Transverse colon (tissue), 4 donors: ENCODE measurements at regions not wholly inside any gene's neighbourhood (a gene's known extent, or its start where the extent isn't known, plus 50 kb on each side); places are given as distances from the start of the nearest gene placed in this dataset.
"Not testable (repeated sequence)": the region's sequence is repeated elsewhere in the genome, so short reads cannot be mapped to it uniquely, and the experiment has no call there.

Experiments
- DNase-seq: peaks from one replicate; pipeline ENCODE4 v3.0.0-alpha.2; 2019
- H3K27ac ChIP-seq, 4 donors: fragments of 200-600 bp; sonication (generic); 2 replicates each; pipeline ENCODE4 v1.5.1; 2016 to 2018; ENCODE audit warnings: inconsistent platforms in 4 of 4
- H3K27me3 ChIP-seq: fragments of 200-600 bp; sonication (generic); 2 replicates; pipeline ENCODE4 v1.5.1; 2017; ENCODE audit warnings: inconsistent platforms
- H3K36me3 ChIP-seq, 4 donors: fragments of 200-600 bp; sonication (generic); 2 replicates each; pipeline ENCODE4 v1.5.1; 2017 to 2019; ENCODE audit warnings: inconsistent platforms in 4 of 4
- H3K4me1 ChIP-seq, 4 donors: fragments of 200-600 bp; sonication (generic); 2 replicates each; pipeline ENCODE4 v1.5.1; 2017 to 2020; ENCODE audit warnings: inconsistent platforms in 4 of 4
- H3K4me3 ChIP-seq, 4 donors: fragments of 200-600 bp; sonication (generic); 1 replicate in 1 of 4; 2 replicates in 3 of 4; pipeline versions ENCODE4 v1.5.1 to v1.6.1; 2017 to 2019; ENCODE audit warnings: inconsistent platforms in 4 of 4
- H3K9me3 ChIP-seq, 2 donors: fragments of 200-600 bp; sonication (generic); 2 replicates each; pipeline ENCODE4 v1.5.1; 2017 to 2019; ENCODE audit warnings: inconsistent platforms in 2 of 2
- CTCF ChIP-seq, 5 experiments: fragments of 200-600 bp in 3 of 5; fragments of 450-650 bp in 2 of 5; sonication (generic) in 3 of 5; IDR thresholded peaks; 1 replicate in 2 of 5; 2 replicates in 3 of 5; pipeline ENCODE4 v1.5.1; 2016 to 2017; ENCODE audit warnings: antibody characterized with exemption in 5 of 5, inconsistent platforms in 3 of 5, mild to moderate bottlenecking in 2 of 5, moderate library complexity in 1 of 5
- EP300 ChIP-seq: sonication (generic); formaldehyde crosslinking; IDR thresholded peaks from one replicate; pipeline ENCODE4 v1.6.1; 2017; ENCODE audit warnings: antibody characterized with exemption, low read depth
- POLR2A ChIP-seq: fragments of 450-650 bp; IDR thresholded peaks from one replicate; pipeline ENCODE4 v1.6.1; 2016; ENCODE audit warnings: antibody characterized with exemption, mild to moderate bottlenecking, moderate library complexity
- POLR2AphosphoS5 ChIP-seq, 3 donors: sonication (generic); formaldehyde crosslinking; IDR thresholded peaks; one replicate each; pipeline ENCODE4 v1.6.1; 2016; ENCODE audit warnings: antibody characterized with exemption in 3 of 3
- WGBS, 2 donors: methylation state at CpG; one replicate each; pipeline ENCODE4 v1.1.5; 2018; ENCODE audit warnings: low coverage in 1 of 2; 5-methylcytosine and 5-hydroxymethylcytosine counted together
- in situ Hi-C, 4 donors: fragments of 200-750 bp; cut with MboI; loops; one replicate each; pipeline versions ENCODE4 v1.15.0 to v1.15.1; 2017; ENCODE audit warnings: low sequenced_read_pairs in 3 of 4, low pct_ligation_motif_present in 1 of 4, low pct_unique_long_range_greater_than_20kb in 1 of 4
- intact Hi-C: fragments of 100-400 bp; cut with DNase I; formaldehyde crosslinking; loops from one replicate; pipeline ENCODE4 v1.15.1; 2023; ENCODE audit warnings: low total_unique reads

- in situ Hi-C loops, result no loop called here
- no peaks in the 10 kb centered on the region for H3K36me3 ChIP-seq
Observed at GRCh38 chr21:43286196-43286595, 117.4 kb downstream of the CRYAA start.

GRCh38 chr21:43284700-43285099 is 115.9 kb downstream of the CRYAA start:
- no peak overlapping the region for H3K4me3 ChIP-seq
- H3K9me3 ChIP-seq, result peaks cover 0 to 4% of the 10 kb centered on the region in 2 donors
- in situ Hi-C loops (no loop called here), intact Hi-C loops (no loop called here)
- H3K27me3 ChIP-seq, result no peaks in the 10 kb centered on the region
- no peaks in the 10 kb centered on the region for H3K4me1 ChIP-seq
- TF ChIP-seq POLR2A, result no peak
- no peak for TF ChIP-seq CTCF (IDR thresholded peaks at IDR 0.05)
- TF ChIP-seq EP300, result no peak
- no peak for DNase-seq
- WGBS, 2 donors, result 93 to 94% methylated on average over 2 to 3 of the region's 3 CpGs
- no peaks in the 10 kb centered on the region for H3K36me3 ChIP-seq
- H3K27ac ChIP-seq, result no peak overlapping the region

More at GRCh38 chr21:43286196-43286595, 117.4 kb downstream of the CRYAA start:
- no peak for DNase-seq
- WGBS, 2 donors, result 89 to 100% methylated on average over 1 to 5 of the region's 5 CpGs
- no peak overlapping the region for H3K27ac ChIP-seq
- H3K4me3 ChIP-seq, result no peak overlapping the region
- H3K9me3 ChIP-seq, result peaks cover 0 to 4% of the 10 kb centered on the region in 2 donors
- H3K4me1 ChIP-seq, result no peaks in the 10 kb centered on the region
- no peaks in the 10 kb centered on the region for H3K27me3 ChIP-seq
- intact Hi-C loops, result no loop called here
- TF ChIP-seq POLR2AphosphoS5 (IDR thresholded peaks at IDR 0.05) (no peak), EP300 (no peak), CTCF (IDR thresholded peaks at IDR 0.05) (no peak), POLR2A (no peak)

GRCh38 chr21:43284238-43284637 is 115.4 kb downstream of the CRYAA start:
- H3K27ac ChIP-seq, result no peak overlapping the region
- H3K9me3 ChIP-seq, result peaks cover 0 to under 1% of the 10 kb centered on the region in 2 donors
- WGBS, 2 donors, result 88 to 100% methylated on average over 1 of the region's 1 CpG
- no peak overlapping the region for H3K4me3 ChIP-seq
- no peaks in the 10 kb centered on the region for H3K27me3 ChIP-seq
- TF ChIP-seq POLR2AphosphoS5 (IDR thresholded peaks at IDR 0.05), result no peak
- no peak for TF ChIP-seq POLR2A
- TF ChIP-seq CTCF (IDR thresholded peaks at IDR 0.05), result no peak
- no peak for TF ChIP-seq EP300
- in situ Hi-C loops, result no loop called here
- no peaks in the 10 kb centered on the region for H3K36me3 ChIP-seq
- no peak for DNase-seq
- H3K4me1 ChIP-seq, result no peaks in the 10 kb centered on the region
- intact Hi-C loops, result no loop called here

GRCh38 chr21:43283925-43284221 is 115.1 kb downstream of the CRYAA start:
- WGBS, 2 donors, result 94 to 99% methylated on average over 2 of the region's 2 CpGs
- in situ Hi-C loops, H3K4me3 ChIP-seq, H3K27ac ChIP-seq, DNase-seq, H3K36me3 ChIP-seq, H3K9me3 ChIP-seq, intact Hi-C loops, H3K27me3 ChIP-seq, H3K4me1 ChIP-seq: not testable (repeated sequence)

- TF ChIP-seq EP300, result no peak
- no peak for TF ChIP-seq CTCF (IDR thresholded peaks at IDR 0.05)
- no peak for TF ChIP-seq POLR2AphosphoS5 (IDR thresholded peaks at IDR 0.05)
- TF ChIP-seq POLR2A, result no peak
- DNase-seq, result no peak
- 80 to 88% methylated on average over 2 to 5 of the region's 5 CpGs for WGBS, 2 donors
- no peak overlapping the region for H3K27ac ChIP-seq
- H3K4me1 ChIP-seq, result peaks cover 1 to 2% (median 1%) of the 10 kb centered on the region in 4 donors
- H3K4me3 ChIP-seq, result no peak overlapping the region
- H3K36me3 ChIP-seq, result no peaks in the 10 kb centered on the region
- in situ Hi-C loops (no loop called here), intact Hi-C loops (no loop called here)
- no peaks in the 10 kb centered on the region for H3K9me3 ChIP-seq
- peaks cover 4% of the 10 kb centered on the region for H3K27me3 ChIP-seq
Observed at GRCh38 chr21:43283136-43283924, 114.5 kb downstream of the CRYAA start.
